ENCODE measurements at regions not wholly inside any gene's neighbourhood (a gene's known extent, or its start where the extent isn't known, plus 50 kb on each side); places are given as distances from the start of the nearest gene placed in this dataset.

GRCh38 chr14:99057576-99058083, 214.4 kb downstream of the BCL11B start:
- Histone ChIP-seq H3K27me3 (ENCODE audit: insufficient read depth, low read depth, low read length) (no peaks in the 10 kb centered on the region), H3K36me3 (ENCODE audit: insufficient read depth, low read length) (no peaks in the 10 kb centered on the region), H3F3A (ENCODE audit: insufficient read depth, low read length, poor library complexity, severe bottlenecking) (no peaks in the 10 kb centered on the region), H2AFZ (ENCODE audit: low read depth, low read length) (no peak overlapping the region), H3K4me3 (ENCODE audit: low read length) (no peak overlapping the region), H3K9me2 (ENCODE audit: insufficient read depth, low read length) (no peaks in the 10 kb centered on the region), H3K9ac (ENCODE audit: low read length) (no peak overlapping the region), H3K4me2 (ENCODE audit: low read length) (no peak overlapping the region), H3K27ac (ENCODE audit: low read length) (no peak overlapping the region), H3K79me2 (replicated peaks; ENCODE audit: insufficient read depth, low read length) (no peaks in the 10 kb centered on the region), H4K20me1 (ENCODE audit: insufficient read depth) (no peaks in the 10 kb centered on the region), H3K9me3 (ENCODE audit: low read length) (no peaks in the 10 kb centered on the region)
- TF ChIP-seq EZH2 (IDR thresholded peaks at IDR 0.05; ENCODE audit: borderline replicate concordance, insufficient read depth, low read length, poor library complexity, severe bottlenecking), result no peak
- TF ChIP-seq REST (IDR thresholded peaks at IDR 0.05; ENCODE audit: borderline replicate concordance), result no peak
- no peak for TF ChIP-seq RAD21 (conservative IDR thresholded peaks at IDR 0.05)
- TF ChIP-seq TAF1 (IDR thresholded peaks at IDR 0.05; ENCODE audit: low read depth), result no peak
- TF ChIP-seq MXI1 (conservative IDR thresholded peaks at IDR 0.05; ENCODE audit: poor library complexity, severe bottlenecking), result no peak
- TF ChIP-seq CTCF (IDR thresholded peaks at IDR 0.05; ENCODE audit: poor library complexity, severe bottlenecking), result no peak
- TF ChIP-seq EP300 (conservative IDR thresholded peaks at IDR 0.05; ENCODE audit: poor library complexity, severe bottlenecking), result no peak
- TF ChIP-seq SMC3 (conservative IDR thresholded peaks at IDR 0.05; ENCODE audit: poor library complexity), result no peak
- TF ChIP-seq POLR2AphosphoS5 (IDR thresholded peaks at IDR 0.05), result no peak

GRCh38 chr14:99058542-99058941, 213.5 kb downstream of the BCL11B start:
- no peaks in the 10 kb centered on the region for H3K9me2 ChIP-seq (ENCODE audit: insufficient read depth, low read length)
- no peaks in the 10 kb centered on the region for H3K79me2 ChIP-seq (replicated peaks; ENCODE audit: insufficient read depth, low read length)
- no peak overlapping the region for H2AFZ ChIP-seq (ENCODE audit: low read depth, low read length)
- H3F3A ChIP-seq (ENCODE audit: insufficient read depth, low read length, poor library complexity, severe bottlenecking), result no peaks in the 10 kb centered on the region
- H3K4me3 ChIP-seq (ENCODE audit: low read length), result no peak overlapping the region
- H3K4me2 ChIP-seq (ENCODE audit: low read length), result no peak overlapping the region
- no peaks in the 10 kb centered on the region for H3K9me3 ChIP-seq (ENCODE audit: low read length)
- no peaks in the 10 kb centered on the region for H3K27me3 ChIP-seq (ENCODE audit: insufficient read depth, low read depth, low read length)
- no peak overlapping the region for H3K9ac ChIP-seq (ENCODE audit: low read length)
- TF ChIP-seq SMC3 (conservative IDR thresholded peaks at IDR 0.05; ENCODE audit: poor library complexity) (no peak), EP300 (conservative IDR thresholded peaks at IDR 0.05; ENCODE audit: poor library complexity, severe bottlenecking) (no peak), REST (IDR thresholded peaks at IDR 0.05; ENCODE audit: borderline replicate concordance) (no peak), EZH2 (IDR thresholded peaks at IDR 0.05; ENCODE audit: borderline replicate concordance, insufficient read depth, low read length, poor library complexity, severe bottlenecking) (no peak), RAD21 (conservative IDR thresholded peaks at IDR 0.05) (no peak), CTCF (IDR thresholded peaks at IDR 0.05; ENCODE audit: poor library complexity, severe bottlenecking) (no peak), TAF1 (IDR thresholded peaks at IDR 0.05; ENCODE audit: low read depth) (no peak), MXI1 (conservative IDR thresholded peaks at IDR 0.05; ENCODE audit: poor library complexity, severe bottlenecking) (no peak), POLR2AphosphoS5 (IDR thresholded peaks at IDR 0.05) (no peak)
- no peaks in the 10 kb centered on the region for H4K20me1 ChIP-seq (ENCODE audit: insufficient read depth)
- H3K27ac ChIP-seq (ENCODE audit: low read length), result no peak overlapping the region
- H3K36me3 ChIP-seq (ENCODE audit: insufficient read depth, low read length), result no peaks in the 10 kb centered on the region

Measured in neural cell (in vitro differentiated cells).